ENCODE measurements at regions not wholly inside any gene's neighbourhood (a gene's known extent, or its start where the extent isn't known, plus 50 kb on each side); places are given as distances from the start of the nearest gene placed in this dataset.
"Not testable (repeated sequence)": the region's sequence is repeated elsewhere in the genome, so short reads cannot be mapped to it uniquely, and the experiment has no call there.

GRCh38 chr13:80173224-80173623 is 167.7 kb downstream of the SPRY2 start:
- DNase-seq (ENCODE audit: low read depth), result no peak

GRCh38 chr13:80171096-80171495 is 169.8 kb downstream of the SPRY2 start:
- no peak for DNase-seq (ENCODE audit: low read depth)

GRCh38 chr13:80168089-80168850 is 172.7 kb downstream of the SPRY2 start:
- no peak for DNase-seq (ENCODE audit: low read depth)

GRCh38 chr13:80166352-80166751 is 174.6 kb downstream of the SPRY2 start:
- no peak for DNase-seq (ENCODE audit: low read depth)

GRCh38 chr13:80164462-80164861 is 176.5 kb downstream of the SPRY2 start:
- DNase-seq (ENCODE audit: low read depth), result no peak

GRCh38 chr13:80161896-80162295 is 179.0 kb downstream of the SPRY2 start:
- no peak for DNase-seq (ENCODE audit: low read depth)

GRCh38 chr13:80161219-80161618 is 179.7 kb downstream of the SPRY2 start:
- no peak for DNase-seq (ENCODE audit: low read depth)

- DNase-seq (ENCODE audit: low read depth), result no peak
Measured at GRCh38 chr13:80160110-80160509, 180.8 kb downstream of the SPRY2 start.

- DNase-seq (ENCODE audit: low read depth), result no peak
Measured at GRCh38 chr13:80157261-80157932, 183.5 kb downstream of the SPRY2 start.

GRCh38 chr13:80152142-80152541 is 188.8 kb downstream of the SPRY2 start:
- not testable (repeated sequence) for DNase-seq (ENCODE audit: low read depth)

GRCh38 chr13:80151016-80151415 is 189.9 kb downstream of the SPRY2 start:
- DNase-seq (ENCODE audit: low read depth), result no peak

- no peak for DNase-seq (ENCODE audit: low read depth)
Measured at GRCh38 chr13:80149736-80150135, 191.2 kb downstream of the SPRY2 start.

- DNase-seq (ENCODE audit: low read depth), result no peak
Measured at GRCh38 chr13:80145171-80145690, 195.7 kb downstream of the SPRY2 start.

GRCh38 chr13:80144493-80144892 is 196.4 kb downstream of the SPRY2 start:
- DNase-seq (ENCODE audit: low read depth), result no peak

GRCh38 chr13:80141123-80141849 is 199.6 kb downstream of the SPRY2 start:
- no peak for DNase-seq (ENCODE audit: low read depth)

- DNase-seq (ENCODE audit: low read depth), result no peak
Measured at GRCh38 chr13:80140685-80141084, 200.2 kb downstream of the SPRY2 start.

GRCh38 chr13:80139196-80139595 is 201.7 kb downstream of the SPRY2 start:
- no peak for DNase-seq (ENCODE audit: low read depth)

GRCh38 chr13:80137994-80138393 is 202.9 kb downstream of the SPRY2 start:
- DNase-seq (ENCODE audit: low read depth), result no peak

- DNase-seq (ENCODE audit: low read depth), result no peak
Measured at GRCh38 chr13:80134346-80134745, 206.6 kb downstream of the SPRY2 start.

- DNase-seq (ENCODE audit: low read depth), result no peak
Measured at GRCh38 chr13:80133631-80134261, 207.2 kb downstream of the SPRY2 start.

- no peak for DNase-seq (ENCODE audit: low read depth)
Measured at GRCh38 chr13:80132741-80133601, 208.0 kb downstream of the SPRY2 start.
